OCI-LY1 (cell line): ENCODE measurements at regions not wholly inside any gene's neighbourhood (a gene's known extent, or its start where the extent isn't known, plus 50 kb on each side); places are given as distances from the start of the nearest gene placed in this dataset.

Source experiments
- H2AFZ ChIP-seq: fragments of 200-600 bp; sonication (generic), shearing (Covaris generic); 2 replicates; pipeline ENCODE4 v1.6.0; 2014; ENCODE audit warnings: antibody characterized with exemption, mild to moderate bottlenecking, low read length
- H3F3A ChIP-seq: fragments of 200-600 bp; sonication (generic), shearing (Covaris generic); 2 replicates; pipeline ENCODE4 v1.6.0; 2014; ENCODE audit warnings: mild to moderate bottlenecking, antibody characterized with exemption, low read length, moderate library complexity; ENCODE audit not compliant: insufficient read depth
- H3K27ac ChIP-seq: fragments of 200-600 bp; sonication (generic); 2 replicates; pipeline ENCODE4 v1.5.1; 2014; ENCODE audit warnings: low read length, mixed run types, mild to moderate bottlenecking, low read depth; ENCODE audit not compliant: poor library complexity, severe bottlenecking
- H3K27me3 ChIP-seq: fragments of 200-600 bp; sonication (generic); 2 replicates; pipeline ENCODE4 v1.6.0; 2014; ENCODE audit warnings: antibody characterized with exemption, mild to moderate bottlenecking, low read length, moderate library complexity; ENCODE audit not compliant: insufficient read depth
- H3K36me3 ChIP-seq: fragments of 200-600 bp; sonication (generic); 2 replicates; pipeline ENCODE4 v1.6.1; 2014; ENCODE audit warnings: mild to moderate bottlenecking, antibody characterized with exemption, low read length, moderate library complexity, mixed read lengths; ENCODE audit not compliant: insufficient read depth
- H3K4me1 ChIP-seq: fragments of 200-600 bp; sonication (generic); 2 replicates; pipeline ENCODE4 v1.5.1; 2014; ENCODE audit warnings: mild to moderate bottlenecking, low read length, moderate library complexity; ENCODE audit not compliant: insufficient read depth, severe bottlenecking
- H3K4me2 ChIP-seq: fragments of 200-600 bp; sonication (generic), shearing (Covaris generic); 2 replicates; pipeline ENCODE4 v1.6.1; 2014; ENCODE audit warnings: low read length
- H3K4me3 ChIP-seq: fragments of 200-600 bp; sonication (generic); 2 replicates; pipeline ENCODE4 v1.5.1; 2014; ENCODE audit warnings: low read length, low read depth, mild to moderate bottlenecking, mixed read lengths; ENCODE audit not compliant: poor library complexity, severe bottlenecking
- H3K79me2 ChIP-seq: fragments of 200-600 bp; shearing (Covaris generic); 2 replicates; pipeline ENCODE4 v1.6.1; 2016; ENCODE audit warnings: mixed run types, low read length, mixed read lengths; ENCODE audit not compliant: insufficient read depth
- H3K9ac ChIP-seq: fragments of 200-600 bp; sonication (generic), shearing (Covaris generic); 2 replicates; pipeline ENCODE4 v1.6.1; 2014; ENCODE audit warnings: mild to moderate bottlenecking, low read length, mixed read lengths
- H3K9me2 ChIP-seq: fragments of 200-600 bp; sonication (generic), shearing (Covaris generic); 2 replicates; pipeline ENCODE4 v1.6.1; 2014; ENCODE audit warnings: low read depth, mild to moderate bottlenecking, low read length, mixed read lengths
- H3K9me3 ChIP-seq: fragments of 200-600 bp; shearing (Covaris generic); 2 replicates; pipeline ENCODE4 v1.6.1; 2014; ENCODE audit warnings: low read length, mixed read lengths
- H4K20me1 ChIP-seq: fragments of 200-600 bp; sonication (generic), shearing (Covaris generic); 2 replicates; pipeline ENCODE4 v1.6.0; 2016; ENCODE audit warnings: mild to moderate bottlenecking, low read length; ENCODE audit not compliant: insufficient read depth
- CTCF ChIP-seq: fragments of 200-600 bp; sonication (generic), shearing (Covaris generic); IDR thresholded peaks from 2 replicates; pipeline ENCODE4 v1.5.1; 2017; ENCODE audit warnings: mild to moderate bottlenecking, antibody characterized with exemption, low read length, moderate library complexity, mixed read lengths
- EZH2 ChIP-seq: fragments of 200-600 bp; sonication (generic), shearing (Covaris generic); IDR thresholded peaks from 2 replicates; pipeline ENCODE4 v1.8.0; 2017; ENCODE audit warnings: borderline replicate concordance, mixed run types, mild to moderate bottlenecking, antibody characterized with exemption, low read length, moderate library complexity, mixed read lengths

GRCh38 chr13:44293374-44293773, 80.2 kb upstream of the SERP2 start:
- no peaks in the 10 kb centered on the region for H3K79me2 ChIP-seq
- H3K4me2 ChIP-seq = no peak overlapping the region
- no peaks in the 10 kb centered on the region for H4K20me1 ChIP-seq
- H3K4me1 ChIP-seq = no peaks in the 10 kb centered on the region
- H3K36me3 ChIP-seq = no peaks in the 10 kb centered on the region; the same call in 1 of the 2 replicates
- H3K27me3 ChIP-seq = peaks cover 18% of the 10 kb centered on the region; the same call in 1 of the 2 replicates
- H3K27ac ChIP-seq = no peak overlapping the region
- no peaks in the 10 kb centered on the region for H3F3A ChIP-seq
- H3K4me3 ChIP-seq = no peak overlapping the region
- no peak for TF ChIP-seq EZH2
- no peak for TF ChIP-seq CTCF
- no peak overlapping the region for H2AFZ ChIP-seq
- H3K9me2 ChIP-seq = no peaks in the 10 kb centered on the region
- H3K9ac ChIP-seq = no peak overlapping the region
- H3K9me3 ChIP-seq = peaks cover 12% of the 10 kb centered on the region

- no peak overlapping the region for H3K4me3 ChIP-seq
- no peaks in the 10 kb centered on the region; the same call in 1 of the 2 replicates for H3K36me3 ChIP-seq
- no peak overlapping the region for H3K9ac ChIP-seq
- no peak for TF ChIP-seq EZH2
- TF ChIP-seq CTCF = no peak
- no peaks in the 10 kb centered on the region for H3K79me2 ChIP-seq
- H3K4me1 ChIP-seq = no peaks in the 10 kb centered on the region
- H3K27ac ChIP-seq = no peak overlapping the region
- no peaks in the 10 kb centered on the region for H3K9me2 ChIP-seq
- no peaks in the 10 kb centered on the region for H4K20me1 ChIP-seq
- no peak overlapping the region for H3K4me2 ChIP-seq
- H2AFZ ChIP-seq = no peak overlapping the region
- H3K9me3 ChIP-seq = peaks cover 12% of the 10 kb centered on the region
- H3K27me3 ChIP-seq = peaks cover 18% of the 10 kb centered on the region; the same call in 1 of the 2 replicates
- no peaks in the 10 kb centered on the region for H3F3A ChIP-seq
Measured at GRCh38 chr13:44293908-44294735, 79.5 kb upstream of the SERP2 start.

- H3K79me2 ChIP-seq = no peaks in the 10 kb centered on the region
- H3K4me3 ChIP-seq = no peak overlapping the region
- H3F3A ChIP-seq = no peaks in the 10 kb centered on the region
- peaks cover 17% of the 10 kb centered on the region; the same call in 1 of the 2 replicates for H3K27me3 ChIP-seq
- TF ChIP-seq CTCF (no peak), EZH2 (no peak)
- no peak overlapping the region for H2AFZ ChIP-seq
- H3K4me2 ChIP-seq = no peak overlapping the region
- no peak overlapping the region for H3K9ac ChIP-seq
- no peaks in the 10 kb centered on the region for H4K20me1 ChIP-seq
- H3K4me1 ChIP-seq = no peaks in the 10 kb centered on the region
- no peaks in the 10 kb centered on the region; the same call in 1 of the 2 replicates for H3K36me3 ChIP-seq
- H3K27ac ChIP-seq = no peak overlapping the region
- H3K9me3 ChIP-seq = peaks cover 12% of the 10 kb centered on the region
- H3K9me2 ChIP-seq = no peaks in the 10 kb centered on the region
Measured at GRCh38 chr13:44294876-44295275, 78.7 kb upstream of the SERP2 start.
